ENCODE measurements at regions not wholly inside any gene's neighbourhood (a gene's known extent, or its start where the extent isn't known, plus 50 kb on each side); places are given as distances from the start of the nearest gene placed in this dataset.

- Histone ChIP-seq H4K5ac (ENCODE audit: low read length) (no peak overlapping the region), H4K8ac (ENCODE audit: low read depth, low read length) (no peak overlapping the region), H3K4ac (ENCODE audit: low read depth, low read length) (no peak overlapping the region), H3K56ac (ENCODE audit: low read length) (no peak overlapping the region), H3K4me1 (ENCODE audit: control insufficient read depth, low read depth, low read length) (no peaks in the 10 kb centered on the region), H2BK5ac (ENCODE audit: low read length) (no peak overlapping the region), H3K4me2 (ENCODE audit: low read length) (no peak overlapping the region), H3K79me2 (ENCODE audit: control insufficient read depth, insufficient read depth, low read length) (no peaks in the 10 kb centered on the region), H3K4me3 (ENCODE audit: low read length) (no peak overlapping the region), H3K27me3 (ENCODE audit: insufficient read depth, low read length, poor library complexity) (no peaks in the 10 kb centered on the region), H2BK120ac (ENCODE audit: low read depth, low read length) (no peak overlapping the region), H2BK15ac (replicated peaks; ENCODE audit: low read depth) (no peak overlapping the region), H3K23ac (ENCODE audit: low read length) (no peak overlapping the region), H3K9ac (ENCODE audit: low read length) (no peak overlapping the region), H3K18ac (ENCODE audit: low read length) (no peak overlapping the region), H3K27ac (ENCODE audit: low read depth, low read length) (no peak overlapping the region), H3K36me3 (ENCODE audit: control insufficient read depth, insufficient read depth, low read length) (no peaks in the 10 kb centered on the region), H3K79me1 (ENCODE audit: low read length) (no peaks in the 10 kb centered on the region), H2AK5ac (ENCODE audit: low read length) (no peak overlapping the region)
- no CpG with 5 or more reads among the region's 2 CpGs for WGBS (ENCODE audit: extremely low coverage, insufficient coverage, low lambda C conversion rate)
- no peak for DNase-seq
Observed at GRCh38 chr14:53767566-53767965, 189.1 kb downstream of the BMP4 start.

DNA sequence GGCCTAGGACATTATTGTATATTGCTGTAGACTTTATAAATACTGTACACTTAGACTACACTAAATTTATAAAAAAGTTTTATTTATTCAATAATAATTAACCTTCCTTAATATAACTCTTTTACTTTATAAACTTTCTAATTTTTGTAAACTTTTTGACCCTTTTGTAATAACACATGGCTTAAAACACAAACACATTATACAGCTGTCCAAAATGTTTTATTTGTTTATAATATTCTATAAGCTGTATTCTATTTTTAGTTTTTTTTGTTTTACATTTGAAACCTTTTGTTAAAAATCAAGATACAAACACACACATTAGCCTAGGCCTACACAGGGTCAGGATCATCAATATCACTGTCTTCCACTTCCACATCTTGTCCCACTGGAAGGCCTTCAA, 190.0 kb downstream of the BMP4 start:
- no peak overlapping the region for H2BK120ac ChIP-seq (ENCODE audit: low read depth, low read length)

GRCh38 chr14:53766106-53766505, 190.5 kb downstream of the BMP4 start:
- no peak overlapping the region for H3K4me3 ChIP-seq (ENCODE audit: low read length)
- H3K27ac ChIP-seq (ENCODE audit: low read depth, low read length), result no peak overlapping the region
- H3K4me1 ChIP-seq (ENCODE audit: control insufficient read depth, low read depth, low read length), result no peaks in the 10 kb centered on the region
- no peak overlapping the region for H4K8ac ChIP-seq (ENCODE audit: low read depth, low read length)
- H3K79me1 ChIP-seq (ENCODE audit: low read length), result no peaks in the 10 kb centered on the region
- no peaks in the 10 kb centered on the region for H3K36me3 ChIP-seq (ENCODE audit: control insufficient read depth, insufficient read depth, low read length)
- no peak for DNase-seq
- H2BK5ac ChIP-seq (ENCODE audit: low read length), result no peak overlapping the region
- H3K18ac ChIP-seq (ENCODE audit: low read length), result no peak overlapping the region
- no peak overlapping the region for H4K5ac ChIP-seq (ENCODE audit: low read length)
- no peaks in the 10 kb centered on the region for H3K79me2 ChIP-seq (ENCODE audit: control insufficient read depth, insufficient read depth, low read length)
- no CpG with 5 or more reads among the region's 2 CpGs for WGBS (ENCODE audit: extremely low coverage, insufficient coverage, low lambda C conversion rate)
- H3K23ac ChIP-seq (ENCODE audit: low read length), result no peak overlapping the region
- no peak overlapping the region for H3K9ac ChIP-seq (ENCODE audit: low read length)
- no peak overlapping the region for H3K4me2 ChIP-seq (ENCODE audit: low read length)
- no peak overlapping the region for H2AK5ac ChIP-seq (ENCODE audit: low read length)
- no peak overlapping the region for H2BK120ac ChIP-seq (ENCODE audit: low read depth, low read length)
- H3K4ac ChIP-seq (ENCODE audit: low read depth, low read length), result no peak overlapping the region
- H2BK15ac ChIP-seq (replicated peaks; ENCODE audit: low read depth), result no peak overlapping the region
- H3K56ac ChIP-seq (ENCODE audit: low read length), result no peak overlapping the region
- H3K27me3 ChIP-seq (ENCODE audit: insufficient read depth, low read length, poor library complexity), result no peaks in the 10 kb centered on the region

More for the DNA sequence above, 190.0 kb downstream of the BMP4 start:
- H3K18ac ChIP-seq (ENCODE audit: low read length), result no peak overlapping the region
- no peak overlapping the region for H3K56ac ChIP-seq (ENCODE audit: low read length)
- no peak for DNase-seq
- H4K5ac ChIP-seq (ENCODE audit: low read length), result no peak overlapping the region
- H3K79me1 ChIP-seq (ENCODE audit: low read length), result no peaks in the 10 kb centered on the region
- H3K79me2 ChIP-seq (ENCODE audit: control insufficient read depth, insufficient read depth, low read length), result no peaks in the 10 kb centered on the region
- no peak overlapping the region for H2BK15ac ChIP-seq (replicated peaks; ENCODE audit: low read depth)
- H3K23ac ChIP-seq (ENCODE audit: low read length), result no peak overlapping the region
- H3K36me3 ChIP-seq (ENCODE audit: control insufficient read depth, insufficient read depth, low read length), result no peaks in the 10 kb centered on the region
- H3K4me1 ChIP-seq (ENCODE audit: control insufficient read depth, low read depth, low read length), result no peaks in the 10 kb centered on the region
- no peak overlapping the region for H3K4ac ChIP-seq (ENCODE audit: low read depth, low read length)
- H2AK5ac ChIP-seq (ENCODE audit: low read length), result no peak overlapping the region
- no peak overlapping the region for H3K4me2 ChIP-seq (ENCODE audit: low read length)
- no peak overlapping the region for H4K8ac ChIP-seq (ENCODE audit: low read depth, low read length)
- H2BK5ac ChIP-seq (ENCODE audit: low read length), result no peak overlapping the region
- H3K27me3 ChIP-seq (ENCODE audit: insufficient read depth, low read length, poor library complexity), result no peaks in the 10 kb centered on the region
- H3K4me3 ChIP-seq (ENCODE audit: low read length), result no peak overlapping the region
- H3K9ac ChIP-seq (ENCODE audit: low read length), result no peak overlapping the region
- no peak overlapping the region for H3K27ac ChIP-seq (ENCODE audit: low read depth, low read length)

GRCh38 chr14:53764846-53765245, 191.8 kb downstream of the BMP4 start:
- H3K9ac ChIP-seq (ENCODE audit: low read length), result no peak overlapping the region
- no peaks in the 10 kb centered on the region for H3K4me1 ChIP-seq (ENCODE audit: control insufficient read depth, low read depth, low read length)
- no peak overlapping the region for H3K4ac ChIP-seq (ENCODE audit: low read depth, low read length)
- no peak overlapping the region for H2BK15ac ChIP-seq (replicated peaks; ENCODE audit: low read depth)
- no peak overlapping the region for H3K56ac ChIP-seq (ENCODE audit: low read length)
- no peak overlapping the region for H3K4me3 ChIP-seq (ENCODE audit: low read length)
- no peak overlapping the region for H3K18ac ChIP-seq (ENCODE audit: low read length)
- no peaks in the 10 kb centered on the region for H3K79me2 ChIP-seq (ENCODE audit: control insufficient read depth, insufficient read depth, low read length)
- no peak overlapping the region for H2BK5ac ChIP-seq (ENCODE audit: low read length)
- no peak overlapping the region for H3K4me2 ChIP-seq (ENCODE audit: low read length)
- H3K79me1 ChIP-seq (ENCODE audit: low read length), result no peaks in the 10 kb centered on the region
- no peak overlapping the region for H2AK5ac ChIP-seq (ENCODE audit: low read length)
- H3K23ac ChIP-seq (ENCODE audit: low read length), result no peak overlapping the region
- H2BK120ac ChIP-seq (ENCODE audit: low read depth, low read length), result no peak overlapping the region
- no CpG with 5 or more reads among the region's 1 CpG for WGBS (ENCODE audit: extremely low coverage, insufficient coverage, low lambda C conversion rate)
- no peak overlapping the region for H3K27ac ChIP-seq (ENCODE audit: low read depth, low read length)
- H3K36me3 ChIP-seq (ENCODE audit: control insufficient read depth, insufficient read depth, low read length), result no peaks in the 10 kb centered on the region
- no peak overlapping the region for H4K8ac ChIP-seq (ENCODE audit: low read depth, low read length)
- DNase-seq, result no peak
- H4K5ac ChIP-seq (ENCODE audit: low read length), result no peak overlapping the region
- no peaks in the 10 kb centered on the region for H3K27me3 ChIP-seq (ENCODE audit: insufficient read depth, low read length, poor library complexity)

DNA sequence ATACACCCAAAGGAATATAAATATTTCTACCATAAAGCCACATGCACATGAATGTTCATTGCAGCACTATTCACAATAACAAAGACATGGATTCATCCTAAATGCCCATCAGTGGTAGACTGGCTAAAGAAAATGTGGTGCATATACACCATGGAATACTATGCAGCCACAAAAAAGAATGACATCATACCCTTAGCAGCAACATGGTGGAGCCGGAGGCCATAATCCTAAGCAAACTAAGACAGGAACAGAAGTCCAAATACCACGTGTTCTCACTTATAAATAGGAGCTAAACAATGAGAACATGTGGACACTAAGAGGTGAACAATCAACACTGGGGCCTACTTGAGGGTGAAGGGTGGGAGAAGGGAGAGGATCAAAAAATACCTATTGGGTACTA, 198.5 kb downstream of the BMP4 start:
- no peaks in the 10 kb centered on the region for H3K79me2 ChIP-seq (ENCODE audit: control insufficient read depth, insufficient read depth, low read length)
- no peak overlapping the region for H4K8ac ChIP-seq (ENCODE audit: low read depth, low read length)
- H3K4me3 ChIP-seq (ENCODE audit: low read length), result no peak overlapping the region
- WGBS (ENCODE audit: extremely low coverage, insufficient coverage, low lambda C conversion rate), result no CpG with 5 or more reads among the region's 2 CpGs
- no peak overlapping the region for H3K27ac ChIP-seq (ENCODE audit: low read depth, low read length)
- no peaks in the 10 kb centered on the region for H3K79me1 ChIP-seq (ENCODE audit: low read length)
- H4K5ac ChIP-seq (ENCODE audit: low read length), result no peak overlapping the region
- no peaks in the 10 kb centered on the region for H3K27me3 ChIP-seq (ENCODE audit: insufficient read depth, low read length, poor library complexity)
- no peak overlapping the region for H3K56ac ChIP-seq (ENCODE audit: low read length)
- H2BK120ac ChIP-seq (ENCODE audit: low read depth, low read length), result no peak overlapping the region
- no peaks in the 10 kb centered on the region for H3K36me3 ChIP-seq (ENCODE audit: control insufficient read depth, insufficient read depth, low read length)
- H2BK5ac ChIP-seq (ENCODE audit: low read length), result no peak overlapping the region
- H3K4ac ChIP-seq (ENCODE audit: low read depth, low read length), result no peak overlapping the region
- H3K4me1 ChIP-seq (ENCODE audit: control insufficient read depth, low read depth, low read length), result no peaks in the 10 kb centered on the region
- H3K4me2 ChIP-seq (ENCODE audit: low read length), result no peak overlapping the region
- no peak overlapping the region for H3K9ac ChIP-seq (ENCODE audit: low read length)
- H3K23ac ChIP-seq (ENCODE audit: low read length), result no peak overlapping the region
- H3K18ac ChIP-seq (ENCODE audit: low read length), result no peak overlapping the region
- no peak overlapping the region for H2BK15ac ChIP-seq (replicated peaks; ENCODE audit: low read depth)
- no peak overlapping the region for H2AK5ac ChIP-seq (ENCODE audit: low read length)
- DNase-seq, result no peak

DNA sequence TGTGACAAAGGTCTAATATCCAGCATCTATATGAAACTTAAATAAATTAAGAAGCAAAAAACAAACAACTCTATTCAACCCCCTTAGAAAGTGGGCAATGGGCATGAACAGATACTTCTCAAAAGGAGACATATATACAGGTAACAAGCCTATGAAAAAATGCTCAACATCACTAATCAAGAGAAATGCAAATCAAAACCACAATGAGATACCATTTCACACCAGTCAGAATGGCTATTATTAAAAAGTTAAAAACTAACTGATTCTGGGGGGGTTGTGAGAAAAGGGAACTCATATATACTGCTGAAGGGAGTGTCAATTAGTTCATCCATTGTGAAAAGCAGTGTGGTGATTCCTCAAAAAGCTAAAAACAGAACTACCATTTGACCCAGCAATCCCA, 198.9 kb downstream of the BMP4 start:
- H2AK5ac ChIP-seq (ENCODE audit: low read length), result no peak overlapping the region
- no peak for DNase-seq

More for the DNA sequence above, 198.9 kb downstream of the BMP4 start:
- Histone ChIP-seq H3K36me3 (ENCODE audit: control insufficient read depth, insufficient read depth, low read length) (no peaks in the 10 kb centered on the region), H3K79me1 (ENCODE audit: low read length) (no peaks in the 10 kb centered on the region), H3K4me2 (ENCODE audit: low read length) (no peak overlapping the region), H3K27ac (ENCODE audit: low read depth, low read length) (no peak overlapping the region), H3K18ac (ENCODE audit: low read length) (no peak overlapping the region), H3K4ac (ENCODE audit: low read depth, low read length) (no peak overlapping the region), H3K79me2 (ENCODE audit: control insufficient read depth, insufficient read depth, low read length) (no peaks in the 10 kb centered on the region), H3K4me3 (ENCODE audit: low read length) (no peak overlapping the region), H3K27me3 (ENCODE audit: insufficient read depth, low read length, poor library complexity) (no peaks in the 10 kb centered on the region), H4K5ac (ENCODE audit: low read length) (no peak overlapping the region), H2BK120ac (ENCODE audit: low read depth, low read length) (no peak overlapping the region), H3K9ac (ENCODE audit: low read length) (no peak overlapping the region), H4K8ac (ENCODE audit: low read depth, low read length) (no peak overlapping the region), H3K56ac (ENCODE audit: low read length) (no peak overlapping the region), H2BK5ac (ENCODE audit: low read length) (no peak overlapping the region), H2BK15ac (replicated peaks; ENCODE audit: low read depth) (no peak overlapping the region), H3K23ac (ENCODE audit: low read length) (no peak overlapping the region), H3K4me1 (ENCODE audit: control insufficient read depth, low read depth, low read length) (no peaks in the 10 kb centered on the region)
